ENCODE measurements at regions not wholly inside any gene's neighbourhood (a gene's known extent, or its start where the extent isn't known, plus 50 kb on each side); places are given as distances from the start of the nearest gene placed in this dataset.
"Not testable (repeated sequence)": the region's sequence is repeated elsewhere in the genome, so short reads cannot be mapped to it uniquely, and the experiment has no call there.

- no peak for DNase-seq
Observed at GRCh38 chr7:28330384-28331070, 81.8 kb upstream of the CREB5 start.

- no peak for DNase-seq
Observed at GRCh38 chr7:28332046-28332445, 80.3 kb upstream of the CREB5 start.

- not testable (repeated sequence) for DNase-seq
Observed at GRCh38 chr7:28333548-28333947, 78.8 kb upstream of the CREB5 start.

GRCh38 chr7:28336806-28337205 is 75.5 kb upstream of the CREB5 start:
- no peak for DNase-seq

- no peak for DNase-seq
Observed at GRCh38 chr7:28338041-28338440, 74.3 kb upstream of the CREB5 start.

GRCh38 chr7:28343462-28343861 is 68.9 kb upstream of the CREB5 start:
- no peak for DNase-seq

- DNase-seq: no peak
Observed at GRCh38 chr7:28346256-28346655, 66.1 kb upstream of the CREB5 start.

GRCh38 chr7:28346676-28347363 is 65.5 kb upstream of the CREB5 start:
- no peak for DNase-seq

- no peak for DNase-seq
Observed at GRCh38 chr7:28347475-28348318, 64.6 kb upstream of the CREB5 start.

- DNase-seq: no peak
Observed at GRCh38 chr7:28348636-28349035, 63.7 kb upstream of the CREB5 start.

- DNase-seq: no peak
Observed at GRCh38 chr7:28349637-28350036, 62.7 kb upstream of the CREB5 start.

- DNase-seq: no peak
Observed at GRCh38 chr7:28350662-28351061, 61.7 kb upstream of the CREB5 start.

GRCh38 chr7:28351450-28351849 is 60.9 kb upstream of the CREB5 start:
- no peak for DNase-seq

- no peak for DNase-seq
Observed at GRCh38 chr7:28354601-28355402, 57.5 kb upstream of the CREB5 start.

- peak; percentile 100 for DNase-seq
Observed at GRCh38 chr7:28355635-28356319, 56.5 kb upstream of the CREB5 start.

- DNase-seq: no peak
Observed at GRCh38 chr7:28356619-28357018, 55.7 kb upstream of the CREB5 start.

GRCh38 chr7:28358423-28358868 is 53.9 kb upstream of the CREB5 start:
- no peak for DNase-seq

GRCh38 chr7:28360739-28361138 is 51.6 kb upstream of the CREB5 start:
- peak; percentile 44 for DNase-seq

- DNase-seq: no peak
Observed at GRCh38 chr7:28361551-28361950, 50.8 kb upstream of the CREB5 start.

- DNase-seq: no peak
Observed at GRCh38 chr7:28362182-28362581, 50.1 kb upstream of the CREB5 start.

Measured in NCI-H1436 treated with DMSO at 0.1 percent for 48 hours (cell line).